ENCODE measurements at regions not wholly inside any gene's neighbourhood (a gene's known extent, or its start where the extent isn't known, plus 50 kb on each side); places are given as distances from the start of the nearest gene placed in this dataset.

DNA sequence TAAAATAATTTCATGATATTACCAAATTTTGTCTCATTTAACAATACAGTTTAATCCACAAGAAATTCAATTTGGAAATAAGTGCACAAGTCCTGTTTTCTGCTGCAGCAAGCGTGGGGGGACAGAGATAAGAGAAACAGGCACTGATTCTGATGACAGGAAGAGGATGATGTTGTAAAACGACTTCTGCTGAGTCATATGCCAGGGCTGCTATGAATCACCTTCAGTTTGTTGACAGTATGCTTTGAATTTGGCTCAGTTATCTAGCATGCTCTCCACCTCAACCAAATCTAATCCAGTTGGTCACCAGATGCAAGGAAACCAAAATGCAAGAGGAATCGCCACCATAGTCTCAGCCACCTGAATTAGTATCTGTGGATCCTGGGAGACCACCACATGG, 244.1 kb upstream of the MON1B start:
- Histone ChIP-seq H3K4me3 (ENCODE audit: insufficient read depth, low read length, poor library complexity, severe bottlenecking) (no peak overlapping the region), H3K27ac (ENCODE audit: low read depth, low read length) (no peak overlapping the region), H3K9ac (ENCODE audit: low read length) (no peak overlapping the region), H3K9me2 (replicated peaks; ENCODE audit: insufficient read depth, low read length) (no peaks in the 10 kb centered on the region), H3F3A (ENCODE audit: insufficient read depth) (no peaks in the 10 kb centered on the region), H3K9me3 (ENCODE audit: insufficient read depth, low read length) (no peaks in the 10 kb centered on the region; the same call in 1 of the 2 replicates), H3K79me2 (ENCODE audit: insufficient read depth, low read length) (no peaks in the 10 kb centered on the region), H3K4me2 (ENCODE audit: low read depth, low read length, poor library complexity, severe bottlenecking) (no peak overlapping the region), H2AFZ (ENCODE audit: low read depth, low read length, severe bottlenecking) (no peak overlapping the region), H3K27me3 (ENCODE audit: low read length) (no peaks in the 10 kb centered on the region), H3K36me3 (ENCODE audit: low read length) (no peaks in the 10 kb centered on the region), H4K20me1 (ENCODE audit: low read depth, low read length) (no peaks in the 10 kb centered on the region)
- TF ChIP-seq, protein P1, sequence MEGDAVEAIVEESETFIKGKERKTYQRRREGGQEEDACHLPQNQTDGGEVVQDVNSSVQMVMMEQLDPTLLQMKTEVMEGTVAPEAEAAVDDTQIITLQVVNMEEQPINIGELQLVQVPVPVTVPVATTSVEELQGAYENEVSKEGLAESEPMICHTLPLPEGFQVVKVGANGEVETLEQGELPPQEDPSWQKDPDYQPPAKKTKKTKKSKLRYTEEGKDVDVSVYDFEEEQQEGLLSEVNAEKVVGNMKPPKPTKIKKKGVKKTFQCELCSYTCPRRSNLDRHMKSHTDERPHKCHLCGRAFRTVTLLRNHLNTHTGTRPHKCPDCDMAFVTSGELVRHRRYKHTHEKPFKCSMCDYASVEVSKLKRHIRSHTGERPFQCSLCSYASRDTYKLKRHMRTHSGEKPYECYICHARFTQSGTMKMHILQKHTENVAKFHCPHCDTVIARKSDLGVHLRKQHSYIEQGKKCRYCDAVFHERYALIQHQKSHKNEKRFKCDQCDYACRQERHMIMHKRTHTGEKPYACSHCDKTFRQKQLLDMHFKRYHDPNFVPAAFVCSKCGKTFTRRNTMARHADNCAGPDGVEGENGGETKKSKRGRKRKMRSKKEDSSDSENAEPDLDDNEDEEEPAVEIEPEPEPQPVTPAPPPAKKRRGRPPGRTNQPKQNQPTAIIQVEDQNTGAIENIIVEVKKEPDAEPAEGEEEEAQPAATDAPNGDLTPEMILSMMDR (IDR thresholded peaks at IDR 0.05; ENCODE audit: insufficient read depth, low read length, poor library complexity, severe bottlenecking) = no peak
- TF ChIP-seq EZH2phosphoT487 (conservative IDR thresholded peaks at IDR 0.05; ENCODE audit: low read length) = no peak

DNA sequence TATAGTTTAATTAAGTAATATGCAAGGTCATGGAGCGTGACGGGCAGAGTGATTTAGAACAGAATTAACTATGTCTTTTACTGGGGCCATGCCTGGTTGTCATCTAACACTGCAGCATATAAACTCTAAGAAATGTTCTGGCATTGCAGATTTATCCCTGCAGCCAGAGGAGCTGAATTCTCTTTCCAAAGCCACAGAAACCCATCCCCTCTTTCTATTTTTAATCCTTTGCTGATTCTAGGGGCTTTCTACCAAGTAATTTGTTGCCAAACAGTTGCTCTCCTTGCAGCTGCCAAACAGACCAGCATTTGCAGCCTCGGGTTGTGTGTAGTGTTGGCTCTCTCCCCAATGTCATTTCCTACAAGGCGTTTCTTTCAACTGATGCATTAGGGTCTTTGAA, 243.2 kb upstream of the MON1B start:
- H3K27me3 ChIP-seq (ENCODE audit: low read length) = no peaks in the 10 kb centered on the region
- no peak overlapping the region for H2AFZ ChIP-seq (ENCODE audit: low read depth, low read length, severe bottlenecking)
- no peaks in the 10 kb centered on the region for H3K9me2 ChIP-seq (replicated peaks; ENCODE audit: insufficient read depth, low read length)
- H3K4me2 ChIP-seq (ENCODE audit: low read depth, low read length, poor library complexity, severe bottlenecking) = no peak overlapping the region
- no peaks in the 10 kb centered on the region for H3K79me2 ChIP-seq (ENCODE audit: insufficient read depth, low read length)
- H3K4me3 ChIP-seq (ENCODE audit: insufficient read depth, low read length, poor library complexity, severe bottlenecking) = no peak overlapping the region
- no peak overlapping the region for H3K9ac ChIP-seq (ENCODE audit: low read length)
- H4K20me1 ChIP-seq (ENCODE audit: low read depth, low read length) = no peaks in the 10 kb centered on the region
- TF ChIP-seq, protein P1 (IDR thresholded peaks at IDR 0.05; ENCODE audit: insufficient read depth, low read length, poor library complexity, severe bottlenecking) = no peak
- no peak for TF ChIP-seq EZH2phosphoT487 (conservative IDR thresholded peaks at IDR 0.05; ENCODE audit: low read length)
- H3F3A ChIP-seq (ENCODE audit: insufficient read depth) = no peaks in the 10 kb centered on the region
- no peak overlapping the region for H3K27ac ChIP-seq (ENCODE audit: low read depth, low read length)
- H3K9me3 ChIP-seq (ENCODE audit: insufficient read depth, low read length) = no peaks in the 10 kb centered on the region; the same call in 1 of the 2 replicates
- H3K36me3 ChIP-seq (ENCODE audit: low read length) = no peaks in the 10 kb centered on the region

DNA sequence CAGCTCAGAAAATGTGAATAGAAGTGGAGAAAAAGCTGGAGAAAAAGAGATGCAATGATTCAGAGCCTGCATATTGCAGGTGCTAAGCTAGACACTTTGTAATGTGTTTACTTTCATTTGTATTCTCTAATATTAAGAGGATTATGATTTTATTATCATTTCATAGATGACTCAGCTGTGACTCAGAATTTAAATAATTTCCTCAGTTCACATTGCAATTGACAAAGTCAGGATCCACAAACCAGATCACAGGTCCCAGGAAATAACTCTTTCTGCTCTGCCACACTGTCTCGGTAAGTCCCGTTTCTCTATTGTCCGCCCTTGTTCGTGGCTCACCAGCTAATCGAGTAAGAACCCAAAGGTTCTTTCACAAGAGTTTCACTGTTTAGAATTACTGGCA, 235.4 kb upstream of the MON1B start:
- no peak overlapping the region for H3K27ac ChIP-seq (ENCODE audit: low read depth, low read length)
- no peak for TF ChIP-seq EZH2phosphoT487 (conservative IDR thresholded peaks at IDR 0.05; ENCODE audit: low read length)
- TF ChIP-seq, protein P1 (IDR thresholded peaks at IDR 0.05; ENCODE audit: insufficient read depth, low read length, poor library complexity, severe bottlenecking) = no peak
- H3K4me3 ChIP-seq (ENCODE audit: insufficient read depth, low read length, poor library complexity, severe bottlenecking) = no peak overlapping the region
- H3F3A ChIP-seq (ENCODE audit: insufficient read depth) = no peaks in the 10 kb centered on the region
- no peaks in the 10 kb centered on the region for H3K9me2 ChIP-seq (replicated peaks; ENCODE audit: insufficient read depth, low read length)
- no peaks in the 10 kb centered on the region for H4K20me1 ChIP-seq (ENCODE audit: low read depth, low read length)
- H3K27me3 ChIP-seq (ENCODE audit: low read length) = no peaks in the 10 kb centered on the region
- H2AFZ ChIP-seq (ENCODE audit: low read depth, low read length, severe bottlenecking) = no peak overlapping the region
- no peak overlapping the region for H3K9ac ChIP-seq (ENCODE audit: low read length)
- no peak overlapping the region for H3K4me2 ChIP-seq (ENCODE audit: low read depth, low read length, poor library complexity, severe bottlenecking)
- H3K36me3 ChIP-seq (ENCODE audit: low read length) = no peaks in the 10 kb centered on the region
- no peaks in the 10 kb centered on the region for H3K79me2 ChIP-seq (ENCODE audit: insufficient read depth, low read length)
- no peaks in the 10 kb centered on the region; the same call in 1 of the 2 replicates for H3K9me3 ChIP-seq (ENCODE audit: insufficient read depth, low read length)

Measured in SU-DHL-6 (cell line).